Ramos (cell line): ENCODE measurements at regions not wholly inside any gene's neighbourhood (a gene's known extent, or its start where the extent isn't known, plus 50 kb on each side); places are given as distances from the start of the nearest gene placed in this dataset.

Experiments used
- in situ Hi-C: fragments of 300-500 bp; cut with MboI; formaldehyde crosslinking; loops from one replicate; pipeline ENCODE4 v1.14.3; 2022; ENCODE audit warnings: low sequenced_read_pairs; ENCODE audit not compliant: unreplicated experiment

DNA sequence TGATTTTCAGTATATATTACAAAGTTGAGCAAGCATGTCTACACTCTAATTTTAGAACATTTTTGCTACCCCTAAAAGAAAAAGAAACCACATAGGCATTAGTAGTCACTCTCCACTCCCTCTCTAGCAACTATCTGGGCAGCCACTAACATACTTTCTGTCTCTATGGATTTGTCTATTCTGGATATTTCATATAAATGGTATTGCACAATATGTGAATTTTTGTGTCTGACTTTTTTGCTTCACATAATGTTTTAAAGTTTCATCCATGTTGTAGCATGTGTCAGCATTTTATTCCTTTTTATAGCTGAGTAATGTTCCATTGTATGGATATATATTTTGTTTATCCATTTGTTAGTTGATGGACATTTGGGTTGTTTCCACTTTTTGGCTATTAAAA lies 232.5 kb upstream of the CTAGE1 start:
- in situ Hi-C loops = no loop called here

DNA sequence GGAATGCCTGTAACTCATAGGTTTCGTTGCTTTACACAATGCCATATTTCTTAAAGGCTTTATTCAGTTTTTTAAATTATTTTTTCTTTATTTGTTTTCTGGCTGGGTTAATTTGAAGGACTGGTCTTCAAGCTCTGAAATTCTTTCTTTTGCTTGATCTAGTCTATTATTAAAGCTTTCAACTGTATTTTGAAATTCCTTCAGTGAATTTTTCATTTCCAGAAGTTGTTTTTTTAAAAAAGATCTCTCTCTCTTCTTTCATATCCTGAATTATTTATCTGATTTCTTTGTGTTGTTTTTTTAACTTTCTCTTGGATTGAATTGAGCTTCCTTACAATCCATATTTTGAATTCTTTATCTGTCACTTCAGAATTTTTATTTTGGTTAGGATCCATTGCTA lies 239.9 kb upstream of the CTAGE1 start:
- in situ Hi-C loops = no loop called here

GRCh38 chr18:22658318-22658717 lies 240.6 kb upstream of the CTAGE1 start:
- in situ Hi-C loops = no loop called here

DNA sequence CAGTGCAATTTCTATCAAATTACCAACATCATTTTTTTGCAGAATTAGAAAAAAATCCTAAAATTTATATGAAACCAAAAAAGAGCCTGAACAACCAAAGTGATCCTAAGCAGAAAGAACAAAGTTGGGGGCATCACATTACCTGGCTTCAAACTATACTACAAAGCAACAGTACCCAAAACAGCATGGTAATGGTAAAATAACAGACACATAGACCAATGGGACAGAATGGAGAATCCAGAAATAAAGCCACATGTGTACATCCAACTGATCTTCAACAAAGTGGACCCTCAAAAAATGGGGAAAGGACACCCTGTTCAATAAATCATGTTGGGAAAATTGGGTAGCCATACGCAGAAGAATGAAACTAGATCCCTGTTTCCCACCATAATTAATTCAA lies 245.7 kb upstream of the CTAGE1 start:
- in situ Hi-C loops = no loop called here

GRCh38 chr18:22666411-22666940 lies 248.8 kb upstream of the CTAGE1 start:
- in situ Hi-C loops = no loop called here

GRCh38 chr18:22667156-22667555 lies 249.4 kb upstream of the CTAGE1 start:
- in situ Hi-C loops = no loop called here

DNA sequence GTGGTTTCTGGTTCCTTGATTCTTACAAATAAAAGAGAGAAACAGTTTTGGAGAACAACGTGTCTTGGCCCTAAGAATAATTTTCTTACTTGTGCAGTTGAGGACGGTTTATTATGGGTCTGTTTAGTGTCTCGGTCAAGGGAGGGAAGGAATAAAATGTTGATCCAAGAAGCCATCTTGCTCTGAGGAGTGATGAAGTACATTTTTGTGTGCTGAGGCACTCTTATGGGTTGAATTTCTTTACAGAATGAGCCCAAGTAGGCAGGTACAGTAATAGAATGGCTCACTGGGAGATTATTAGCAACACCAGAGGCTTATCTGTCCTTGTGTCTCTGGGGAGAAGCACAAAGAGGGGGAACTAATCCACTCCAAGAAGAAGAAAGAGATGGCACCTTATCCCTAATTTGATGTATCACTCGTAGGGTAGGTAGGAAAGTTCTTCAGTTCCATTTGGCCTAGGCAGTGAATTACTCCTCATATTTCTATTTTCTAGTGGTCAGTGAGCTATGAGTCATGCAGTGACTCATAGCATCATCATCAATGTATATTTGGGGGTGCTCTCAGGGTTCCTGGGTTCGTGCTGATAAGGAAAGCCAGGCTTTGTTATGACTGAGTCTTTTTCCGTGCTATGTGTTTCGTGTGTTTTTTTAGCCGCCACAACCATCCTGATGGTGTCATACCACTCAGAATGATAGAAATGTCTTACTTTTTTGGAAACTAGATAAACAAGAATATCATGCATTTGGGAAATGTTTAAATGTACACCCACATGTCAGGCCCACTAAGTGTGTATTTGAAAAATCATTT lies 250.1 kb upstream of the CTAGE1 start:
- in situ Hi-C loops = no loop called here

GRCh38 chr18:22668496-22668895 lies 250.8 kb upstream of the CTAGE1 start:
- in situ Hi-C loops = no loop called here

DNA sequence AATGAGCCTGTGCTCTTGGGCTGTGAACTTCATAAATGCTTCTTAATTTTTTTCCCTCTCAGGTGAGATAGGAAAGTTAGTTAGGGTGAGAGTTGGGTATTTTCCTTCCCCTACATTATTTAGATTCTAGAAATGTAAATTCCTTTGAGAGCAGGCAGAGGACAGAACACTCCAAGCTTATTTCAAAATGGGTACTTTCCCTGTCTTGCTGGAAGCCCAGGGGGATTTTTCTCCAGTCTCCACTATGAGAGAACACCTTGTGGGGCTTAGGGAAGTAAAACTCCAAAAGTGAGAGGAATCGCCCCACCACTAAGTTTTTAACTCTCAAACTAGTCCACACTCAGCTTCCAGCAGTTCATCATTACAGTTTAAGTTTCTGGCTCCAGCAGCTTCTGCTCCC lies 253.2 kb upstream of the CTAGE1 start:
- in situ Hi-C loops = no loop called here

DNA sequence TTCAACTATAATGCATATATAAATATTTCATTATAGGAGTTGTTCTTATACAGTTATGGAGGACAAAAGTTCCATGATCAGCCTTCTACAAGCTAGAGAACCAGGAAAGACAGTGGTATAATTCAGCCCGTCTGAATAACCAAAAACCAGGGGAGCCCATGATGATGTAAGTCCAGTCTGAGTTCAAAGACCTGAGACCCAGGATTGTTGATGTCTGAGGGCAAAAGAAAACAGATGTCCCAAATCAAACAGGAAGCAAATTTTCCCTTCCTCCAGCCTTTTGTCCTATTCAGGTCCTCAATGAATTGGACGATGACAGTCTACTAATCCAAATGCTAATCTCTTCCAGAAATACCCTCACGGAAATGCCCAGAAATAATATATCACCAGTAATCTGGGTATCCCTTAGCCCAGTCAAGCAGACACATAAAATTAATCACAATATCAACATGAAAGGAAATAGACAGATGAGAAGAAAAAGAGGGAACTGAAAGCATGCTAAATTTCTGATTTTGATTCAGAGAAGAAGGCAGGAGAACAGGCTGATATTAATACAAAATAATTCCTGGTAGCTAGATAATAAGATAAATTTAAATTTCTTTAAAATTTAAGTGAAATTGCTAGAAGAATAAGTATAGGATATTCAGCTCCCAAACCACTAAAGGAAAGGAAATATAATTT lies 255.6 kb upstream of the CTAGE1 start:
- in situ Hi-C loops = no loop called here

GRCh38 chr18:22674272-22674671 lies 256.6 kb upstream of the CTAGE1 start:
- in situ Hi-C loops = no loop called here

DNA sequence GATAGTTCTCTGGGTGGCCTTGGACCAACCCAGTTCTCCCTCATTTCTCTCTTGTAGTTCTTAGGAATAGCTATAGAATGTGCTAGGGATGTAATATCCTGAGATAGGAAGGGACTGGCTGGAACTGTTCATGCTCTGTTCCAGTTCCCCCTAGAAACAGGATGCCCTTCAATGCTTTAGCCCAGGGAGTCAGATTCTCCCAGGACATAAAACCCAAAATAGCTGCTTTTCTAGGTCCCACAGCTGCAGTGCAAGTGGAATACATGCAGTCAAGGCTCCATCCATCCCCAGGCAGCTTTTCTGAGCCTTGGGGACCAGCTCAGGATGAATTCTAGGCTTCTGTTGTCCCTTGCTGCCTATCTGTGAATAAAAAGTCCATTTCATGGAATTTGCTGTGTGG lies 257.3 kb upstream of the CTAGE1 start:
- in situ Hi-C loops = loop anchor here (25.0 kb wide), 1 partner anchor 263 kb away; the partner anchor contains the start of gene CTAGE1

DNA sequence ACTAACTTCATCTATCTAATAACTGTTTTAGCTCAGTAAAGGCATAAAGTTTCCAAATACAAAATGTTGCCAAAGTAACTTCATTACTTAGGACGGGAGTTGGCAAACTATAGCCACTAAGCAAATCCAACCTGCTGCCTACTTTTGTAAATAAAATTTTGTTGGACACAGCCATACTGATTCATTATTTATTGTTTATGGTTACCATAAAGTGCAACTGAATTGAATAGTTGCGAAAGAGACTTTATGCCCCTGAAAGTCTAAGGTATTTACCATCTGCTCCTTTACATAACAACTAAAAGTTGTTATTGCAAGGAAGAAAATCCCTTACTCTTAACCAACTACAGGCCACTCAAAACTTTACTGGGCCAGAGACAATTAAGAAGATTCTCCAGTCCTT lies 256.7 kb upstream of the RBBP8 start:
- in situ Hi-C loops = loop anchor here (25.0 kb wide), 1 partner anchor 264 kb away; the partner anchor contains the start of gene CTAGE1

GRCh38 chr18:22678486-22678885 lies 254.6 kb upstream of the RBBP8 start:
- in situ Hi-C loops = loop anchor here (25.0 kb wide), 1 partner anchor 266 kb away; the partner anchor contains the start of gene CTAGE1

DNA sequence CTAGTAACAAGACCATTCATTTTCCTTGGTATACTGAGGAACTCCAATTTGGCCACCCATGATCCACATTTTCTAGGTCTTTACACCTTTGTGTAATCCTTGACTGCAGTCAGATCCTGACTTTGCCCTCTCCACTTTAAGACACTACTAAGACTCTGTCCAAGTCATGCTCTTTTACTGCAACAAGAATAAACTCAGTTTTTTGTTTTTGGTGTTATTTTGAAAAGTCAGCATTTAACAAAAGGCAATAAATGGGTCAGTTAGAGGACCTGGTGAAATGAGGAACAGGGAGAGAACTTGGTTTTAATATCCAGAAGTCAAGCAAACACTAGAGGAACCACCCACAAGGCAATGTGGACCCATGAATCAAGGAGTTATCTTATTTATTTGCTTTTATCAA lies 252.2 kb upstream of the RBBP8 start:
- in situ Hi-C loops = loop anchor here (25.0 kb wide), 1 partner anchor 269 kb away; the partner anchor contains the start of gene CTAGE1

GRCh38 chr18:22681908-22682307 lies 251.2 kb upstream of the RBBP8 start:
- in situ Hi-C loops = loop anchor here (25.0 kb wide), 1 partner anchor 270 kb away; the partner anchor contains the start of gene CTAGE1

GRCh38 chr18:22682720-22683119 lies 250.4 kb upstream of the RBBP8 start:
- in situ Hi-C loops = loop anchor here (25.0 kb wide), 1 partner anchor 270 kb away; the partner anchor contains the start of gene CTAGE1

DNA sequence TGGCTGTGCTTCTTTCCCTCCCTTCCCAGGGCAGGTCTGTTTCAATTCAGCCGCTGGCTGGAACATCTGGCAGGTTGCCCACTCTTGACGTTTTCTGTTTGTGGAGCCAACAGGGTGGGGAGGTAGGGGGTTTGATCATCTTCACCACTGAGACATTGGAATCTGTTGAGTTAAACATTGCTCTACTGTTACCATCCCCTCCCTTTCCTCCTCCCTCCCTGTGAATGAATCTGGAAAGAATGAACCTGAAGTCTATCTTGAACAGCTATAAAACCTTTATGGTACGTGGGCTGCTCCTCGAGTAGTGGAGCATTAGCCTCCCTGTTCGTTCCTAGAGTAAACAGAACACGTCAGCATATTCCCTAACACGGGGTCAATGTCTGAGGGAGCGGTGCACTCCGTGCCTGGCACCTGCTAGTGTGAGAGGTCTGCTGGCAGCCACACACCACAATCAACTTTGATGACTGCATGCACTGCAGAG lies 249.9 kb upstream of the RBBP8 start:
- in situ Hi-C loops = loop anchor here (25.0 kb wide), 1 partner anchor 271 kb away; the partner anchor contains the start of gene CTAGE1

DNA sequence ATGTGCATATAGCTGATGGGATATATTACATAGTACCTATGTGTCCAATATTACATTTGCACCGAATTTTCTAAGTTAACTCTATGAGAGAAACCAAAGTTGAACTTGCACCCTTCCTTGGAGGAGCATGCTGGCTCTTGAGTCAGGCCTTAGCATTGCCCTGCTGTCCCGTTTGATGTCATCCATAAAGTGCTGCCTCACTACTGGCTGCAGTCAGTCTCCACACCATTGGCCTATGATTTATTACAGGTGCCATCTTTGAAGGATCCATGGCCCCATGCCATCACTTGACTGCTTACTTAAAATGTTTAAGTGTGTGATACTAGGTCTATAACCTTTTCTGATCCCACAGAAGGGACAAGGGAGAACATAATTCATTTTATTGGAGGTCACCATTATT lies 249.3 kb upstream of the RBBP8 start:
- in situ Hi-C loops = loop anchor here (25.0 kb wide), 1 partner anchor 271 kb away; the partner anchor contains the start of gene CTAGE1

- in situ Hi-C loops = loop anchor here (25.0 kb wide), 1 partner anchor 272 kb away; the partner anchor contains the start of gene CTAGE1
Observed at GRCh38 chr18:22684268-22684667, 248.9 kb upstream of the RBBP8 start.

DNA sequence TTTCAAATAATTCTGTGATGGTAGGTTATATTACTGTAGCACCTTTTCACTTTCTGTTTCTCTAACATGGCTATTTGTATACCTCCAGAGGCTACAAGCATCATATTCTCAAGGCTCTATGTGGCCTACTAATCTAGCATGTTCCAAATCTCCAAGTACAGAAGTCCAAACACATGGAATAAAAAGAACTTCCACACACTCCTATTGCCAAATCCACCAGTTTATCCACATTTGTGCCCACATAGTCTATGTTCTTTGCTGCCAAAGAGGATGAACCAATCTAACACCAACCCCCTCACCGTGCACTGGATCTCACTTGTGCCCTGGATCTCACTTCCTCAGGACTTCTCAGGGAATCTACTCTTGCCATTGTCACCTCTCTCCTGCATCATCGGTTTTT lies 247.3 kb upstream of the RBBP8 start:
- in situ Hi-C loops = loop anchor here (25.0 kb wide), 1 partner anchor 273 kb away; the partner anchor contains the start of gene CTAGE1
